Trophoblast cell (in vitro differentiated cells and primary cell): ENCODE measurements at regions not wholly inside any gene's neighbourhood (a gene's known extent, or its start where the extent isn't known, plus 50 kb on each side); places are given as distances from the start of the nearest gene placed in this dataset.
"Not testable (repeated sequence)": the region's sequence is repeated elsewhere in the genome, so short reads cannot be mapped to it uniquely, and the experiment has no call there.

Experiments used
- DNase-seq, 2 donors: peaks; one replicate each; pipeline ENCODE4 v3.0.0-alpha.2; 2016
- H2AFZ ChIP-seq: 2 replicates; pipeline ENCODE4 v1.6.1; 2013; ENCODE audit warnings: low read length, moderate library complexity, mild to moderate bottlenecking; ENCODE audit not compliant: insufficient read depth, poor library complexity
- H2AK5ac ChIP-seq: 2 replicates; pipeline ENCODE4 v1.6.1; 2013; ENCODE audit warnings: mild to moderate bottlenecking, low read length
- H2BK120ac ChIP-seq: 2 replicates; pipeline ENCODE4 v1.6.1; 2013; ENCODE audit warnings: low read length, mild to moderate bottlenecking, moderate library complexity; ENCODE audit not compliant: insufficient read depth, poor library complexity
- H2BK12ac ChIP-seq: 2 replicates; pipeline ENCODE4 v1.6.1; 2013; ENCODE audit warnings: mild to moderate bottlenecking, low read length, moderate library complexity
- H2BK5ac ChIP-seq: 2 replicates; pipeline ENCODE4 v1.6.1; 2013; ENCODE audit warnings: low read length, low read depth, moderate library complexity, mild to moderate bottlenecking; ENCODE audit not compliant: poor library complexity
- H3K14ac ChIP-seq: 2 replicates; pipeline ENCODE4 v1.6.1; 2013; ENCODE audit warnings: mild to moderate bottlenecking, low read length
- H3K18ac ChIP-seq: 2 replicates; pipeline ENCODE4 v1.6.1; 2013; ENCODE audit warnings: mild to moderate bottlenecking, low read length
- H3K23ac ChIP-seq: 2 replicates; pipeline ENCODE4 v1.6.1; 2013; ENCODE audit warnings: low read length
- H3K27ac ChIP-seq: 2 replicates; pipeline ENCODE4 v1.5.1; 2013; ENCODE audit warnings: low read depth, mild to moderate bottlenecking, inconsistent platforms, low read length, moderate library complexity
- H3K27me3 ChIP-seq: 2 replicates; pipeline ENCODE4 v1.6.1; 2013; ENCODE audit warnings: inconsistent platforms, mild to moderate bottlenecking, low read length, moderate library complexity; ENCODE audit not compliant: insufficient read depth
- H3K36me3 ChIP-seq, 2 experiments: 1 replicate in 1 of 2; 2 replicates in 1 of 2; pipeline ENCODE4 v1.6.1; 2013; ENCODE audit warnings: low read length in 2 of 2, mild to moderate bottlenecking in 2 of 2, moderate library complexity in 1 of 2; ENCODE audit not compliant: insufficient read depth in 2 of 2, control insufficient read depth in 1 of 2
- H3K4ac ChIP-seq: 2 replicates; pipeline ENCODE4 v1.6.1; 2013; ENCODE audit warnings: low read depth, mild to moderate bottlenecking, low read length, moderate library complexity
- H3K4me1 ChIP-seq, 2 experiments: 1 replicate in 1 of 2; 2 replicates in 1 of 2; pipeline ENCODE4 v1.6.1; 2013; ENCODE audit warnings: low read length in 2 of 2, mild to moderate bottlenecking in 2 of 2, moderate library complexity in 1 of 2; ENCODE audit not compliant: insufficient read depth in 2 of 2, control insufficient read depth in 1 of 2
- H3K4me2 ChIP-seq: 2 replicates; pipeline ENCODE4 v1.6.1; 2013; ENCODE audit warnings: inconsistent platforms, mild to moderate bottlenecking, low read length, moderate library complexity
- H3K4me3 ChIP-seq: 2 replicates; pipeline ENCODE4 v1.5.1; 2013; ENCODE audit warnings: mild to moderate bottlenecking, low read depth, low read length, inconsistent platforms
- H3K79me1 ChIP-seq: one replicate; pipeline ENCODE4 v1.6.1; 2013; ENCODE audit warnings: low read length
- H3K79me2 ChIP-seq: 2 replicates; pipeline ENCODE4 v1.6.1; 2013; ENCODE audit warnings: low read length, mild to moderate bottlenecking; ENCODE audit not compliant: control insufficient read depth, insufficient read depth, poor library complexity
- H3K9ac ChIP-seq: 2 replicates; pipeline ENCODE4 v1.6.1; 2013; ENCODE audit warnings: mild to moderate bottlenecking, low read length
- H3K9me3 ChIP-seq: 2 replicates; pipeline ENCODE4 v1.6.1; 2013; ENCODE audit warnings: low read depth, mild to moderate bottlenecking, control low read depth, inconsistent platforms, low read length; ENCODE audit not compliant: insufficient read depth
- H4K12ac ChIP-seq: 2 replicates; pipeline ENCODE4 v1.6.1; 2013; ENCODE audit warnings: low read depth, mild to moderate bottlenecking, low read length, moderate library complexity
- H4K8ac ChIP-seq: 2 replicates; pipeline ENCODE4 v1.6.1; 2013; ENCODE audit warnings: low read depth, mild to moderate bottlenecking, low read length, moderate library complexity
- H4K91ac ChIP-seq: one replicate; pipeline ENCODE4 v1.6.1; 2013; ENCODE audit warnings: low read depth, mild to moderate bottlenecking, low read length, moderate library complexity
- WGBS: extraction: QIAGEN DNeasy Blood & Tissue Kit; methylation state at CpG from one replicate; pipeline ENCODE4 v1.1.7; 2013; ENCODE audit warnings: missing lambda C conversion rate; ENCODE audit not compliant: insufficient read length, insufficient coverage; ENCODE audit errors: extremely low coverage; 5-methylcytosine and 5-hydroxymethylcytosine counted together

- not testable (repeated sequence) for H3K23ac ChIP-seq, H4K12ac ChIP-seq, H2BK120ac ChIP-seq, H3K79me2 ChIP-seq, H3K4me1 ChIP-seq, H3K4me3 ChIP-seq, H3K27ac ChIP-seq, H3K9me3 ChIP-seq, H3K9ac ChIP-seq, H2BK12ac ChIP-seq, H2AFZ ChIP-seq, H3K4ac ChIP-seq, H3K14ac ChIP-seq, H3K27me3 ChIP-seq, H3K79me1 ChIP-seq, H3K36me3 ChIP-seq, H2BK5ac ChIP-seq, DNase-seq, H3K18ac ChIP-seq, H4K8ac ChIP-seq, H3K4me2 ChIP-seq, H4K91ac ChIP-seq, H2AK5ac ChIP-seq
- WGBS: no CpG with 5 or more reads among the region's 2 CpGs
Observed at GRCh38 chr9:61628951-61629350, 439.1 kb downstream of the SPATA31A7 start.

GRCh38 chr9:61634192-61634591 is 444.4 kb downstream of the SPATA31A7 start:
- H3K4me1 ChIP-seq: no peaks in the 10 kb centered on the region
- no peak overlapping the region for H3K14ac ChIP-seq
- H3K9ac ChIP-seq: no peak overlapping the region
- H3K23ac ChIP-seq: no peak overlapping the region
- no CpG with 5 or more reads among the region's 19 CpGs for WGBS
- H4K12ac ChIP-seq: no peak overlapping the region
- no peak overlapping the region for H2AFZ ChIP-seq
- no peak overlapping the region for H2BK5ac ChIP-seq
- H3K4me2 ChIP-seq: no peak overlapping the region
- no peak overlapping the region for H2BK120ac ChIP-seq
- H3K27ac ChIP-seq: no peak overlapping the region
- H3K27me3 ChIP-seq: no peaks in the 10 kb centered on the region
- H3K4me3 ChIP-seq: no peak overlapping the region
- H2AK5ac ChIP-seq: no peak overlapping the region
- H3K18ac ChIP-seq: no peak overlapping the region
- H4K8ac ChIP-seq: no peak overlapping the region
- H3K4ac ChIP-seq: no peak overlapping the region
- no peaks in the 10 kb centered on the region for H3K36me3 ChIP-seq
- H4K91ac ChIP-seq: no peak overlapping the region
- H3K9me3 ChIP-seq: no peaks in the 10 kb centered on the region
- no peak for DNase-seq
- H3K79me1 ChIP-seq: no peaks in the 10 kb centered on the region
- no peak overlapping the region for H2BK12ac ChIP-seq
- H3K79me2 ChIP-seq: no peaks in the 10 kb centered on the region

GRCh38 chr9:61664232-61664631 is 474.4 kb downstream of the SPATA31A7 start:
- H2AFZ ChIP-seq, H3K4ac ChIP-seq, DNase-seq, H3K9ac ChIP-seq, H4K8ac ChIP-seq, H2BK12ac ChIP-seq, H4K91ac ChIP-seq, H2AK5ac ChIP-seq, H2BK5ac ChIP-seq, H3K4me2 ChIP-seq, H3K36me3 ChIP-seq, H2BK120ac ChIP-seq, H4K12ac ChIP-seq, H3K79me2 ChIP-seq, H3K4me1 ChIP-seq, H3K27ac ChIP-seq, H3K79me1 ChIP-seq, H3K27me3 ChIP-seq, H3K23ac ChIP-seq, H3K18ac ChIP-seq, H3K4me3 ChIP-seq, H3K14ac ChIP-seq: not testable (repeated sequence)
- WGBS: no CpG with 5 or more reads among the region's 6 CpGs
- H3K9me3 ChIP-seq: peaks cover 34% of the 10 kb centered on the region

- Histone ChIP-seq H3K14ac (no peak overlapping the region), H4K91ac (no peak overlapping the region), H3K9ac (no peak overlapping the region), H3K18ac (no peak overlapping the region), H2AFZ (no peak overlapping the region), H3K36me3 (no peaks in the 10 kb centered on the region), H2BK12ac (no peak overlapping the region), H2BK5ac (no peak overlapping the region), H3K27me3 (no peaks in the 10 kb centered on the region), H3K23ac (no peak overlapping the region), H2AK5ac (no peak overlapping the region), H2BK120ac (no peak overlapping the region), H3K79me2 (no peaks in the 10 kb centered on the region), H3K27ac (no peak overlapping the region), H4K12ac (no peak overlapping the region), H3K4ac (no peak overlapping the region), H3K79me1 (no peaks in the 10 kb centered on the region), H3K4me1 (no peaks in the 10 kb centered on the region), H3K9me3 (peaks cover 43% of the 10 kb centered on the region), H4K8ac (no peak overlapping the region), H3K4me2 (no peak overlapping the region), H3K4me3 (no peak overlapping the region)
- no peak for DNase-seq
- WGBS: no CpG with 5 or more reads among the region's 22 CpGs
Observed at GRCh38 chr9:61665330-61665751, 475.5 kb downstream of the SPATA31A7 start.
